ENCODE measurements at regions not wholly inside any gene's neighbourhood (a gene's known extent, or its start where the extent isn't known, plus 50 kb on each side); places are given as distances from the start of the nearest gene placed in this dataset.
A peak's percentile ranks its signal among the peaks of the same experiment; 100 is the strongest.
"Not testable (repeated sequence)": the region's sequence is repeated elsewhere in the genome, so short reads cannot be mapped to it uniquely, and the experiment has no call there.

GRCh38 chr7:67301667-67302066, 305.0 kb downstream of the TYW1 start:
- DNase-seq = no peak

GRCh38 chr7:67302113-67303039, 305.7 kb downstream of the TYW1 start:
- peak; percentile 99 for DNase-seq

GRCh38 chr7:67304846-67305245, 308.2 kb downstream of the TYW1 start:
- DNase-seq = not testable (repeated sequence)

GRCh38 chr7:67306331-67306730, 309.7 kb downstream of the TYW1 start:
- no peak for DNase-seq

GRCh38 chr7:67309764-67310549, 313.3 kb downstream of the TYW1 start:
- no peak for DNase-seq

GRCh38 chr7:67311901-67312300, 315.3 kb downstream of the TYW1 start:
- DNase-seq = no peak

- no peak for DNase-seq
Observed at GRCh38 chr7:67313213-67313612, 316.6 kb downstream of the TYW1 start.

- DNase-seq = not testable (repeated sequence)
Observed at GRCh38 chr7:67316902-67317301, 320.3 kb downstream of the TYW1 start.

- not testable (repeated sequence) for DNase-seq
Observed at GRCh38 chr7:67328257-67328656, 331.6 kb downstream of the TYW1 start.

GRCh38 chr7:67335165-67335564, 338.5 kb downstream of the TYW1 start:
- not testable (repeated sequence) for DNase-seq

- not testable (repeated sequence) for DNase-seq
Observed at GRCh38 chr7:67335663-67336062, 339.0 kb downstream of the TYW1 start.

- not testable (repeated sequence) for DNase-seq
Observed at GRCh38 chr7:67338545-67338944, 341.9 kb downstream of the TYW1 start.

GRCh38 chr7:67341153-67341768, 344.6 kb downstream of the TYW1 start:
- DNase-seq = no peak

GRCh38 chr7:67343114-67343513, 346.5 kb downstream of the TYW1 start:
- DNase-seq = no peak

GRCh38 chr7:67343572-67343971, 346.9 kb downstream of the TYW1 start:
- no peak for DNase-seq

- DNase-seq = no peak
Observed at GRCh38 chr7:67344481-67345193, 348.0 kb downstream of the TYW1 start.

- DNase-seq = no peak
Observed at GRCh38 chr7:67346126-67346525, 349.5 kb downstream of the TYW1 start.

GRCh38 chr7:67346876-67347275, 350.2 kb downstream of the TYW1 start:
- no peak for DNase-seq

- no peak for DNase-seq
Observed at GRCh38 chr7:67348171-67348570, 351.5 kb downstream of the TYW1 start.

- not testable (repeated sequence) for DNase-seq
Observed at GRCh38 chr7:67357653-67358052, 361.0 kb downstream of the TYW1 start.

- DNase-seq = not testable (repeated sequence)
Observed at GRCh38 chr7:67358316-67358715, 361.7 kb downstream of the TYW1 start.

GRCh38 chr7:67358738-67359137, 362.1 kb downstream of the TYW1 start:
- DNase-seq = not testable (repeated sequence)

GRCh38 chr7:67359900-67360299, 363.3 kb downstream of the TYW1 start:
- DNase-seq = no peak

Measured in stimulated activated CD4-positive, alpha-beta T cell treated with anti-CD3 and anti-CD28 coated beads, Interleukin-15, amount 100 ng/mL, for 24 hours (primary cell).